ENCODE measurements at regions not wholly inside any gene's neighbourhood (a gene's known extent, or its start where the extent isn't known, plus 50 kb on each side); places are given as distances from the start of the nearest gene placed in this dataset.

DNA sequence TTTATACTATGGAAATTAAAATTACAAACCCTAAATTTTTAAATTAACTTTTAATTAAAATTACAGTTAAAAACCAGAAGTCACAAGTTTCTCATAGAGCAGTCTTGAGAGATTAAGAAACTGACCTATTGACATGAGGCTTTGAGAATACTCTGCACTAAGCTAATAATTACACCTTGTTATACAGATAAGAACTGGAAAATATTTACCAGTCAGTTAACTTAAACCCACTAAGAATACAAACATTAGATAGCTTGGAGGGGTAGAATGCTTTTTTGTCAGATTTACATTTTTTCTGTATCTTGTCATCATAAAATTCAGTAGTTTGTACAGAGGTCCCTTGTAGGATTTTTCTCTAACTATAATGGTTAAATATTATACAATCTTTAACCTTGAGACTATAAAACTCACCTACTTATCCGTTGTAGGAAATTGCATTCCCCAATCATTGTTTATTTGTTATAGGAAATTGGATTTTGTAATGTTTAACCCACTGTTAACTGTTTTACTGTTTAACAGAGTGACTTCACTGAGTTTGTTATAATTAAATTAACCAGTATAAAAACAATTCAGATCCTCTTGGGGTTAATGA lies 219.7 kb upstream of the PKDCC start:
- no peak for DNase-seq

DNA sequence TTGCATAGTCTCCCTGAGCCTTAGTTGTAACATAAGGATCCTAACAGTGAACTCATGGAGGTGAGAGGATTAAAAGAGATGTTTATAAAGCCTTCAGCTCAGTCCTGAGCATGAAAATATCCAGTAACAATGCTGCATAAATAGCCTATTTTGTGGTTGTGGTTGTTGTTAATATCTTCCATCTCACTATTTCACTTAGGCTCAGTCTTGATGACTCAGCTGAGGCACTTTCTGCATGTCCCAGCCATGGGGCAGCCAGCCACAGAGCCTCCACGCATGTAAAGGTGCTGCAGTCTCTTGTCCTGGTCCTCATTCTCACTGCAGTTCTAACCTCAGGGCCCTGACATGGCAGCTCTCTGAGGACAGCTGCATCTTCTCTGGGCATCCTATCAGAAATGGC lies 218.8 kb upstream of the PKDCC start:
- DNase-seq, result no peak

- no peak for DNase-seq
Measured at GRCh38 chr2:41830600-41830999, 217.2 kb upstream of the PKDCC start.

GRCh38 chr2:41832218-41832617 lies 215.6 kb upstream of the PKDCC start:
- DNase-seq, result no peak

- DNase-seq, result no peak
Measured at GRCh38 chr2:41835401-41835800, 212.4 kb upstream of the PKDCC start.

DNA sequence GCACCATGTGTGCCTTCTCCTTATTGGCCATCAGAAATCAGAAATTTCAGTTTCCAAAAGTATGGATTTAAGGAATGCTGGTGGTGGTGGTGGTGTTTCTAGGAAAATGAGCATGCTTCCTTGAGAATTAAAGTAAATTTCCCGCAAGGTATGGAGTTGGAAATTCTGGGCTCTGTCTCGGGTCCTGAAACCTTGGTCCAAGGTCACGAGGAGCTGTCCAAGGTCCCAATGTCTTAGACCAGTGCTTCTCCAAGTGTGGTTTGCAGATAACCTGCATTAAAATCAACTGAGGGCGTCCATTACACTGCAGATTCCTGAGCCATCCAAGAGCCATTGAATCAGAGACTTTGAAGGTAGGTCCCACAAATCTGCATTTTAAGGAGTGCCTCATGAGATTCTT lies 210.9 kb upstream of the PKDCC start:
- DNase-seq, result no peak

DNA sequence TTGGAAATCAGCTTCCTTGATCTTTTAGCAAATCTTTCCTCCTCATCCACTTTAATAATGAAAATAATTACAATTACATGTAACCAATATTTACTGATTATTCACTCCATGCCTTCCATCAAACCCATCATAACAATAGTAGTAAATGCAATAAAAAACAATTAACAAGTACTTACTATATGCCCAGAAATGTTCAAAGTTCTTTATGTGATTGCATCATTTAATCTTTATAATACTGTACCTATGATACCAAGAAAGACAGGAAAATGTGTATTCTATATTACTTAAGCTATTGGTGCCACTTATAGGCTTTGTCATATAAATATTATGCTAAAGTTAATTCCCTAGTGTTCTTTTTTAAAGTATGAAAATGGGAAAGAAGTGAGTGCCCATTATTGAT lies 210.2 kb upstream of the PKDCC start:
- DNase-seq, result no peak

- DNase-seq, result peak; percentile 77
Measured at GRCh38 chr2:41840702-41841551, 206.9 kb upstream of the PKDCC start.

- DNase-seq, result no peak
Measured at GRCh38 chr2:41846962-41847361, 200.9 kb upstream of the PKDCC start.

GRCh38 chr2:41847744-41848441 lies 199.9 kb upstream of the PKDCC start:
- DNase-seq, result no peak

DNA sequence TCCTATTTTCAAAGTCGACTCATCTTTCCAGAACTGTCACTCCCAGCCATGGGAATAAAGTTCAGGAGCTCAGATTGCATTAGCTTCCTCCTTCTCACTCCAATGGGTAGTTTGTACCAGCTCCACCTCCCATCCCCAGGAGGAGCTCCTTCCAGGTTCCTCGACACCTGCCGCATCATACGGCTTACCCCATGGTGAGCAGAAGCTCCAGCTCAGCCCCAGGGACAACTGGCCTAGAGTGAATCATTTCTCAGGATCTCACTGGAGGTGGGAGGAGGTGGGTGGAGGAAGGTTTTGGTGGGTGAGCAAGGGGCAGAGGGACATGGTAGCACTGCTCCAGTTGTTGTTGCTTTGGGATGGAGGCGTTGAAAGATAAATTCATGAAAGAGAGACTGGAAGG lies 196.3 kb upstream of the PKDCC start:
- DNase-seq, result no peak

- DNase-seq, result no peak
Measured at GRCh38 chr2:41853427-41854191, 194.2 kb upstream of the PKDCC start.

DNA sequence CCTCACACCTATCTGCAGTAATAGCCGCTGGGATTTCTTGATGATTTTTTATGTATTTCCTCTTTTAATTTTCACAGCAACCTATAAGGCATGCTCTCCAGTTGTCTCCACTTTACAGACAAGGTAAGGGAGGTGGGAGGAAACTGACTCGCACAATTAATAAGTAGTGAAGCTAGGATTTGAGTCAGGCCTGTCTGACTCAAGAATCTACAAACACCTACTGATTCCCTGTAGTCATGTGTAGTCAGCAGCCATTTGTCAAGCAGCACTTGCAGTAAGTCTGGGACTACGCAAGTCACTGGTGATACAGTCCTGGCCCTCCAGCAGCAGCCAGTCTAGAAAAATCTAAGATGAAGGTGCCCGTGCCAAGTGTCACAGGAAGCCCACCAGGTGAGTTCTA lies 193.6 kb upstream of the PKDCC start:
- no peak for DNase-seq

- DNase-seq, result no peak
Measured at GRCh38 chr2:41856946-41857345, 190.9 kb upstream of the PKDCC start.

DNA sequence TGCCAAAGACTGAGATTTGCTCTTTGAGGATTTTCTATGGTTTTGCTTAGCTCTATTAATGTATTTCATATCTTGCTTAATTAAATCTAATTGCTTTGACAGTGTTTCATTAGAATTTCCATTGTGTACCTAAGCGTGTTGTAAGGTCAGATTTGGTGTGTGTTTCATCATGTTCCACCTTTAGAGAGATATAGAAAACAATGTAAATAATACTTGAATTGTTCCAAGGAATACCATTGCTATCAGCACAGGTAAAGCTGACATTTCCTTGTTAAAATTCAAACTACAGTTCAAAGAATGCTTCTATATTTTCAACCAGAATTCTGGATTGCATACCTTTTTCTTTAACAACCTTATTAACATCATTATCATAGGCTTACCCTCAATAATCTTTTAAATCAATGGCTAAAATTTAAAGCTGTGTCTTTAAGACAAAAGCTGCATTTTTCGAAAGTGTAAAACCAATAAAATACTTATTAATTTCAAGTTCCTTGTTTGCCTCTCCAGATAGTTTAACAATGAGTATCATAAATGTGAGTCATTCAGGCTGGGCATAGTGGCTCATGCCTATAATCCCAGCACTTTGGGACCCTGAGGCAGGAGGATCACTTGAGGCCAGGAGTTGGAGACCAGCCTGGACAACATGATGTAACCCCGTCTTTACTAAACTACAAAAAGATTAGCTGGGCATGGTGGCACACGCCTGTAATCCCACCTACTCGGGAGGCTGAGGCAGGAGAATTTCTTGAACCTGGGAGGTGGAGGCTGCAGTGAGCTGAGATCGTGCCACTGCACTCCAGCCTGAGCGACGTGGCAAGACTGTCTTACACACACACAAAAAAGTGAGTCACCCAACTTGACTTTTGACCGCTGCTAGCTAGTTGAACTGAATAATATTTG lies 188.0 kb upstream of the PKDCC start:
- no peak for DNase-seq

DNA sequence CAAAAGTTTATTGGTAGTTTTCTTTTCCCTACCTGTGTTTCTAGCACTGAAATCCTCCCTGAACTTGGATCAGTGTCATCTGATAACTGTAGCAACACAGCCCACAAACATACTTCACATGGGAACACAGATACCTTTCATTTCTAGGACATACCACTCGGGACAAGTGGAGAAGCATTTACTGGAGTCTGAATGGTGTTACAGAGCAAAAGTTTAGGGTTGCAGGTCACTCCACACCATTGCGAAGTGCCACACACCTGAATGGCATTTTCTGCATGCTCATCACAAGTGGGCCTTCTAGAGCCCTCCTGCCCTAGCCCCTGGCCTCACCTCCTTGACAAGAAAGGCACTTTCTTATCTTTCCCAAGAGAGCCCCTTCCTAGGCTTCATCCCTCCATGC lies 184.8 kb upstream of the PKDCC start:
- DNase-seq, result no peak

- no peak for DNase-seq
Measured at GRCh38 chr2:41865263-41865662, 182.6 kb upstream of the PKDCC start.

DNA sequence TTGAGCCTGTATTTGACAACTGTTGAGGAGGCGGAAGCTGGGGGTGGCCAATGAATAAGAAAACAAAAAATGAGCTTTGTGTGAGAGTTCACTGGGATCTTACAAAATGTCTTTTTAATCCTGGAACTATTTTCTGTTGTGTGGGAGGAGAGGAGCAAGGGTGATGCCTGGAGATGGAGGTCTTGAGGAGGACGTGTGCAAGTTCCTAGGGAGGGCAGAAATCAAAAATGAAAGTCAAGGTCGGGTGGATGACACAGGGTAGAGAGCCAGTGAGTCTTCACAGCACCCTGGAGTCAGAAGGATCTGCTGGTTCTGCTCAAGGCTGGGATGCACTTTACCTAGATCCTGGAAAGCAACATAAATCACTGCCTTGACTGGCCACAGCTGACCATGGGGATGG lies 180.3 kb upstream of the PKDCC start:
- no peak for DNase-seq

DNA sequence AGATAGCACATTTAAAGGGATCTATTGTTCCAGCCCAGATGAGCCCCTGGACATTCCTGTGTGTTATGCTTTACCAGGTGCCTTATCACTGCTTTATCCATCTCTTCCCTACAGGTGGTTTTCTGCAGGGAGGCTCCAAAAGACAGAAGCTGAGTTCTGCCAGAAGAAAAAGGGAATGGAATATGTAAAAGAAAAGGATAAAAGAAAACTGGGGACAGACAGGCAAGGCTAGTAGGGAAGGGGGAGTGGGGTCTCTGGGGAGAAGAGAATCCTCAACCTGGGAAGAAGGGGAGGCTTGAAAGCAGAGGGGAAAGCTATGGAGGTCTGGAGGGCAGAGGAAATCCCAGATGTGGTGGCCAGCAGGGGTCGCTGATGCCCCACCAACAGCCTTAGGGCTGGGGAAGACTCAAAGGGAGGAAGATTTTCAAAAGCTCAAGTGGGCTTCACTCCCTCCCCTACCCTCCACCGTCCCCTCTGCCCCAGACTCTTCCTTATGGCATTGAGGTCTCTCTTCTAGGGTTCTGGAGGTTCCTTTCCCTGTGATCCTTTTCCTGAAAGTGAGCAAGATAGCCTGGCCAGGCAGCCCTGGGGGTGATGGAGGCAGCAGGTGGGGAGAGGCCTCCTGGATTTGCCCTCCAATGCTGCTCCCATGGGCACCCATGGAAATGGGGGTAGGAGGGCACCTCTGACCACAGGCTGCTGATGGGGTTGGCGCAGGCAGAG lies 178.1 kb upstream of the PKDCC start:
- DNase-seq, result peak; percentile 30

- no peak for DNase-seq
Measured at GRCh38 chr2:41870265-41870585, 177.6 kb upstream of the PKDCC start.

- no peak for DNase-seq
Measured at GRCh38 chr2:41871080-41871479, 176.7 kb upstream of the PKDCC start.

- no peak for DNase-seq
Measured at GRCh38 chr2:41872646-41873045, 175.2 kb upstream of the PKDCC start.
